Transverse colon (tissue), 4 donors: ENCODE measurements at regions not wholly inside any gene's neighbourhood (a gene's known extent, or its start where the extent isn't known, plus 50 kb on each side); places are given as distances from the start of the nearest gene placed in this dataset.

Source experiments
- EP300 ChIP-seq: sonication (generic); formaldehyde crosslinking; IDR thresholded peaks from one replicate; pipeline ENCODE4 v1.6.1; 2017; ENCODE audit warnings: antibody characterized with exemption, low read depth
- POLR2A ChIP-seq: fragments of 450-650 bp; IDR thresholded peaks from one replicate; pipeline ENCODE4 v1.6.1; 2016; ENCODE audit warnings: antibody characterized with exemption, mild to moderate bottlenecking, moderate library complexity
- POLR2AphosphoS5 ChIP-seq, 3 donors: sonication (generic); formaldehyde crosslinking; IDR thresholded peaks; one replicate each; pipeline ENCODE4 v1.6.1; 2016; ENCODE audit warnings: antibody characterized with exemption in 3 of 3
- TF ChIP-seq, protein P1 (sequence below), 5 experiments: fragments of 200-600 bp in 3 of 5; fragments of 450-650 bp in 2 of 5; sonication (generic) in 3 of 5; IDR thresholded peaks; 1 replicate in 2 of 5; 2 replicates in 3 of 5; pipeline ENCODE4 v1.5.1; 2016 to 2017; ENCODE audit warnings: antibody characterized with exemption in 5 of 5, inconsistent platforms in 3 of 5, mild to moderate bottlenecking in 2 of 5, moderate library complexity in 1 of 5

DNA sequence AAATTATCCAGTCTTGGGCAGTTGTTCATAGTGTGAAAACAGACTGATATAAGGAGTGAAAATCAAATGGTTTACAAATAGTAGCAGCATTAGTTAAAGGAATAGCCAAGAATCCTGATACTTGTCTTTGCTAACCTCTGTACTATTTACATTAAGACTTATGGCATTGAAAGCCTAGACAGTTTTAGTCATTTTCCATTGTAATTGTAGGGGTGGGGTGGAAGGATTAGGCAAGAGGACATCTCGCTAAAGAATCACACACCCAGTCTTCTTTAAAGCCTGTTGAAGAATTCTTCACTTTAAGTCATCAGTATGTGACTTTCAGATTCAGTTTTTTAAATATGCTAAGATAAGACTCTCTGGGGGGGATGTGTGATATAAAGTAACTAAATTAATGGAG lies 207.5 kb upstream of the PHACTR1 start:
- TF ChIP-seq, protein P1, sequence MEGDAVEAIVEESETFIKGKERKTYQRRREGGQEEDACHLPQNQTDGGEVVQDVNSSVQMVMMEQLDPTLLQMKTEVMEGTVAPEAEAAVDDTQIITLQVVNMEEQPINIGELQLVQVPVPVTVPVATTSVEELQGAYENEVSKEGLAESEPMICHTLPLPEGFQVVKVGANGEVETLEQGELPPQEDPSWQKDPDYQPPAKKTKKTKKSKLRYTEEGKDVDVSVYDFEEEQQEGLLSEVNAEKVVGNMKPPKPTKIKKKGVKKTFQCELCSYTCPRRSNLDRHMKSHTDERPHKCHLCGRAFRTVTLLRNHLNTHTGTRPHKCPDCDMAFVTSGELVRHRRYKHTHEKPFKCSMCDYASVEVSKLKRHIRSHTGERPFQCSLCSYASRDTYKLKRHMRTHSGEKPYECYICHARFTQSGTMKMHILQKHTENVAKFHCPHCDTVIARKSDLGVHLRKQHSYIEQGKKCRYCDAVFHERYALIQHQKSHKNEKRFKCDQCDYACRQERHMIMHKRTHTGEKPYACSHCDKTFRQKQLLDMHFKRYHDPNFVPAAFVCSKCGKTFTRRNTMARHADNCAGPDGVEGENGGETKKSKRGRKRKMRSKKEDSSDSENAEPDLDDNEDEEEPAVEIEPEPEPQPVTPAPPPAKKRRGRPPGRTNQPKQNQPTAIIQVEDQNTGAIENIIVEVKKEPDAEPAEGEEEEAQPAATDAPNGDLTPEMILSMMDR (IDR thresholded peaks at IDR 0.05), result no peak
- TF ChIP-seq EP300 (no peak), POLR2AphosphoS5 (IDR thresholded peaks at IDR 0.05) (no peak), POLR2A (no peak)
